Limb (tissue), 2 donors: ENCODE measurements at regions not wholly inside any gene's neighbourhood (a gene's known extent, or its start where the extent isn't known, plus 50 kb on each side); places are given as distances from the start of the nearest gene placed in this dataset.
"Not testable (repeated sequence)": the region's sequence is repeated elsewhere in the genome, so short reads cannot be mapped to it uniquely, and the experiment has no call there.

Source experiments
- DNase-seq, 2 donors: peaks; one replicate each; pipeline ENCODE4 v3.0.0-alpha.2; 2016; ENCODE audit errors: extremely low spot score in 2 of 2

DNA sequence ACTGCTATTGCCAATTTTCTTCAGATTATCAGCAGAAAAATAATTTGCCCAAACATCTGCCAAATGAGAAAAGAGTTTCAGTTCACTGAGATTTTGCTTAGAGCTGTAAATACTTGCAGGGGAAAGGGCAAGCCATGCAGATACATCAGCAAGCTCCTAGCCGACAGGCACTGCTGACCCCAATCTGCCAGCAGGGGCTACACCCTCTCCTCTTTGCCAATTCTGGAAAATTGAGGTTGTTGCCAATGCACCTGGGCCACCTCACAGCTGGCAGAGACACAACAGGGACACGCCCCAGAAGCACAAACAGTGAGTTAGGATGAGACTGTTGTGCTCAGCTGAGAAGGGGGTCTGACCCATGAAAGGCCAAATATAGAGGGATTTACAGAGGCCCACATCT, 129.5 kb upstream of the MYO3A start:
- no peak for DNase-seq

DNA sequence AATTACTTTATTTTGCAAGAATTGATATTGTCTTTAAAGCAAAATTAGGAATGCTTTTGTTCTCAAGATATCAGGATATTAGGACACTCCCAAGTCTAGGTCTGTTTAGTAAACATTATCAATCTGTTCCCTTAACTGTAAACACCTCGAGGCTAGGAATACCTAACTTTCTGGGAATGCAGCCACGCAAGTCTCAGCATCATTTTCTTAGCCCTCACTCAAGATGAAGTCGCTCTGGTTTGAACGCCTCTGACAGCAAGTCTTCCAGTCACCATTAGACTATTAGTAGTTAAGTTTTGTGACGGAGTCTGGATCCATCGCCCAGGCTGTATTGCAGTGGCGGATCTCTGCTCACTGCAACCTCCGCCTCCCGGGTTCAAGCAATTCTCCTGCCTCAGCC, 128.0 kb upstream of the MYO3A start:
- no peak for DNase-seq

DNA sequence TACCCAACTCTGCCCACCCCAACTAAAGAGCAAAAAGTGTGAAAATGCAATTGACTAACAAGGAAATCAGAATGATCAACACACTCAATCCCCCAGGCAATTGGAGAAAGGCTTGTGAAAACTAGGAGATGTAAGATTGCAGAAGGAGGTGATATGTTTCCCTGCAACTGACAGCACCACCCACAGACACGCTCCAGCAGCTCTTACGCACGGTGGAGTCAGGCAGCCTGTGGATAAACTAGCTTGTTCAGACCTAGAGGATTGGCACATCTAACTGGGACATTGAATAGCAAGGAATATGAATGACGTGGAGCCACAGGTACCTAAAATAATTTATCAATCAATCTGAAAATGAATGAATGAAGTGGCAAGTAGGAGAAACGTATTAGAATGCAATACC, 125.7 kb upstream of the MYO3A start:
- no peak for DNase-seq

DNA sequence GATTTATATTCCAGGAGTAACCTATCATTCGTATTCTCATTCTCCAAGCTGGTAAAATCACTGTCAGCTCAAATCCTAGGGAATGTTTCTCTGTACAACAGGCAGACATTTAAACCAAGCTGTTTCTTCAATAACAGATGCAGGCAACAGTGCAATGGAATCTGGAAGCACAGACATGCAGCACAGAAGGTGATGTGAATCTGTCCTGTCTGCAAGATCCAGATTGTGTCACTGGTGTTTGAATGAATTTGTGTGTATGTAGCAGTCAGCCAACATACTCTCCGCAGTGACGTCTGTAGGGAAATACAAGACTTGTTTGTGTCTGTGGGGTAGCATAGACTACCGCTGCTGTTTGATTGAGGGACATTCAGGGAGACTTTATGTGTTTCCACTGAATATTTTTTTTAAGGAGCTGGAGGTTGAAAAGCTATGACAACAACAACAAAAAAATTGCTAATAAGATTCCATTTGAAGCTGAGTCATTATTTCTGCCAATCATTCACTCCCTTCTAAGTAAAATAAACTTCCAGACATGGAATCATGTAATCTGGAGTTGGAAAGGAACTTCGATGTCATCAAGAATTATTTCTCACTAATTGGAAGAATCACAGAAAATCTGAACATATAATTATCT, 122.9 kb upstream of the MYO3A start:
- no peak for DNase-seq

DNA sequence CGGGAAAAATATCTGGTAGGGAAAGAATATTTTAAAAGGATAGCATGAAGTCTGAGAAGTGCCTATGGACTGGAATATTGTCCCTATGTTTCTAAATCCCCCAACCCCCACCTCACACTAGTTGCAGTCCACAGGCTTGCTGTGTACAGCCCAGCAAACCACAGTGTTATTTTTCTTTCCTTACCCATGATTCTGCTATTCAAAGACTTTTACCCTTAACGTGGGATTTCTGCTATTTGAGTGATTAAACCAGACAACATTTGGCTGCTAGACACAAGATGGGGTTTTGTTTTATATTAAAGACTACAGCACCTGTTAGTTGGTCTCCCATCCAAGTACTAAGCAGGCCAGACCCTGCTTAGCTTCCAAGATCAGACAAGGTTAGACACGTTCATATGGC, 120.5 kb upstream of the MYO3A start:
- no peak for DNase-seq

DNA sequence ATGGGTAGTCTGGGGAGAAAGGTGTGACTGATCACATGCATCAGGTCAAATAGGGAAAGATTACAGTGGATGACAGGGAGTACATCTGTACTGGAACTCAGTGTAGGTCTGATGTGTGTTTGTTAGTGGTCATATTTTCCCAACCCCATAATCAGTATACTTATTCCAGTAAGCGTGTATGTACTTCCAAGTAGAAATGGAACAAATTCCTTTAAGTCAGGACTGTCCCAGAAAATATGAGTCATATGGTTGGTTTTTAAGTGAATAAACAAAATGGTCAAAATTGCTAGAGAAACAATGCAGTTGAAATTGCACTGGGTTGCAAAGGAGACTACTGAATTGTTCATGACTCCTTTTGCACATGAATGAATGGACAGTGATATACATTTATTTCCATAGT, 118.8 kb upstream of the MYO3A start:
- no peak for DNase-seq

DNA sequence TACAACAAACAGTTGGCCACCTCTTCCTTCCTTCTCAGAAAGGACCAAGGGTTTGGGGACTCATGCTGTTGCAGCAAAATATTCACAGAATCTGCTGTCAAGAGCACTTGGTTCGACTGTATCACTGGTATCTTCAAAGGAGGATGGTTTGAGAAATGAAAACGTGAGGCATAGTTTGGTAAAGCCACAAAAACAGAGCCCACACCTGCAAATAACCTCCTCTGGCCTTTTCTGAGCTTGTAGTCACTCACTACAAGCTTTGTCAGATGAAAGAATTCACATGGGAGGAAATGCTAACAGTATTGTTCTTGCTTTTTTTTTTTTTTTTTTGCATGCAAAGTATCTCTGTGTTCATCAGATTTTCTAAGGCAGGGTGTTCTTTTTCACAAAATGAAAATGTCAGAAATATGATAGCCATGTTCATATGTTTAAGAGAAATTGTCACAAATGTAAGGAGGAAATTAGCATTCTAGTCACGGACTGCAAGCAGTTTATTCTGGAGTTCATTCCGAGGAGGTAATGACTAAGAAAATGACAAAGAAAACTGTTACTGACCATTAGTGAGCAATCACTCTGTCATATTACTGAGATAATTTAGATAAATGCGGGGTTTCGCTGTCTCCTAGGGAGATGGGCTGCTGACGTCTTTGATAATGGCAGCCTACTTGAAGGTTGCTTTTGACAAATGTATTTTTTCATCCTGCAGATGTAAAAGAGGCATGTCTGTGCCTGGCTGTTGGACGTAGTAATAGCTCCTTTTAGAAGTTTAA, 117.8 kb upstream of the MYO3A start:
- no peak for DNase-seq

DNA sequence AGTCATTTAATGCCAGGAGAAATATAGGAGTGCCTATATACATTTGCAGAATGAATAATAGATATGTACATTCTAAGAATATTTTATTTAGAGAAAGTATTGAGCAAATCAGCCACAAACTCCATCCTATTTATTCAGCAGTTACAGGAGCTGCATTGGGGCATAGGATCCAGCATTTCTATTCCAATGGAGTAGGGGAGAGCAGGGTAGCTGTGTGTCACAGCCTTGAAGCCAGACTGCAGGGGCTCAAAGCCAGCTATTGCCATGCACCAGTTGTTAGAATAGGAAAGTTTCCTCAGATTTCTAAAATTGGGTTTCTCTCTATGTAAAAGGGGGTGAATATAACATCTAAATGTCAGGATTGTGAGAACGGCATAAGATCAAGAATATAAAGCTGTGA, 116.8 kb upstream of the MYO3A start:
- no peak for DNase-seq

DNA sequence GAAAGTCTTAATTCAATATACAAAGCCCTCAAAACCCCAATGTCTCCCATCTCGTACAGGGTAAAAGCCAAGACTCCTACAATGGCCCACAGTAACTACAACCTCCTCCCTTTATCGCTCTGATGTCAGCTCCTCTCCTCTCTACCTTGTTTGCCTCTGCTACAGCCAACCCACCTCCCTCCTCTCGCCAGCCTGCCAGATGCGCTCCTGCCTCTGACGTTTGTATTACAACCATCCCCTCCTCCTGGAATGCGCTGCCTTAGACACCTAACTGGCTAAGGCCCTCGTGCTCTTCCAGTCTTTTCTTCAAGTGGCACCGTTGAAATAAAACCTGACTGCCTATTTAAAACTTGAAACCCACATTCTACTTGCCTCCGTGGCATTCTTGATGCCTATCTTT, 115.3 kb upstream of the MYO3A start:
- DNase-seq = no peak

DNA sequence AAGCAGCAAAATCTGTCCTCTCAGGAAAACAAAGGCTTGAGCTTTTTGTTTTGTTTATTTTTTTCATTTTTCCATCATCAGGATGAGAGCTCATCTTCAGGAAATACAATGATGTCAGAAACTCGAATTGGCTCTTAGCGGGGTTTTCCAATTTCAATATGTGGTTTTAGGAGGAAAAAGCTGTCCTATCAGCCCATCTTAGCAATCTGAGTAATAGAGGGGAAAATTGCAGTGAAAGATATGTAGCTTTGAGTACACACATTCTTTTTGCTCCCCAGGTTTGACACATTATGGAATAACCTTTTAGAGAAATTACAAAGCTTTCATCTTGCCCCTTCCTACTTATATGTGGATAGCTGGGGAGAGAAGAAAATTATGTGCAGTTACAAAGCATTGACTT, 113.6 kb upstream of the MYO3A start:
- DNase-seq = no peak

DNA sequence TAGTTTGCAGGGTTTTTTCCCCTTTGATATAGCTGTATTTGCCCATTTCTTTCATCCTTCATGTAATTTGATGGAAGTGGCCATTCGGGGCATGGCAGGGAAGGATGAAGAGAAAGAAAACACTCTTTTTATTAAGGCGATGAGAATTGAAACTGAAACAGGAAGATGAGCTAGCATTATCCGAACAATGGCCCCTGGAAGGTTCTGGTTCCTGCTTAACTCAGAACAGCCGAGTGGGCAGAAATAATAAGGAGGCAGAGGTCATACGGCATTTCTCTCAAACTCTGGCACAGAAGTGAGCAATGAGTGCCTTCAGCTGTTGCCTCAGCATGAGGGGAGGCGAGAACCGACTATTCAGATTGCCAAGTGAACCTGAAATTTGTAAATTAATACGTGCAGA, 113.2 kb upstream of the MYO3A start:
- no peak for DNase-seq

DNA sequence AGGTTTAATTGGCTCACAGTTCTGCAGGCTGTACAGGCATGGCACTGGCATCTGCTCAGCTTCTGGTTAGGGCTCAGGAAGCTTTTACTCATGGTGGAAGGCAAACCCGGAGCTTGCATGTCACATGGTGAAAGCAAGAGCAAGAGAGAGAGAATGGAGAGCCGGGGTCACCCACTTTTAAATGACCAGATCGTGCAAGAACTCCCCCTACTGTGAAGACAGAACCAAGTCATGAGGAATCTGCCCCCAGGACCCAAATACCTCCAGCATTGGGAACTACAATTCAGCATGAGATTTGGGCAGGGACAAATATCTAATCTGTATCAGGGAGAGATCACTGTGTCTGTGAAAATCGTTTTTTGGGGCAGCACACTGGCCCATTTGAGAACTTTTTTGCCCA, 110.0 kb upstream of the MYO3A start:
- no peak for DNase-seq

DNA sequence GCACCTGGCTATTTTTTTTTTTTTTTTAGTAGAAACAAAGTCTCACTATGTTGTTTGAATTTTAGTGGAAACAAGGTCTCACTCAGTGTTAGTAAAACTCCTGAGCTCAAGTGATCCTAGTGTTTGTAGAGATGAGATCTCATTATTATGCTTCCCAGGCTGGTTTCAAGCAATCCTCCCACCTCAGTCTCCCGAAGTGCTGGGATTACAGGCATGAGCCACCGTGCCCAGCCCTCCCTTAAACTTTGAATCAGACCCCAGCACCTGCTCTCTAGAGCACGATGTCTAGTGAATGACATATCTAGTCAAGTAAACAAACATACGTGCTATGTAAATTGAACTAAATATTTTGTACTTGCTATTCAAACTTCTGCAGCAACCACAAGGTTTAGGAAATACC, 105.6 kb upstream of the MYO3A start:
- no peak for DNase-seq

DNA sequence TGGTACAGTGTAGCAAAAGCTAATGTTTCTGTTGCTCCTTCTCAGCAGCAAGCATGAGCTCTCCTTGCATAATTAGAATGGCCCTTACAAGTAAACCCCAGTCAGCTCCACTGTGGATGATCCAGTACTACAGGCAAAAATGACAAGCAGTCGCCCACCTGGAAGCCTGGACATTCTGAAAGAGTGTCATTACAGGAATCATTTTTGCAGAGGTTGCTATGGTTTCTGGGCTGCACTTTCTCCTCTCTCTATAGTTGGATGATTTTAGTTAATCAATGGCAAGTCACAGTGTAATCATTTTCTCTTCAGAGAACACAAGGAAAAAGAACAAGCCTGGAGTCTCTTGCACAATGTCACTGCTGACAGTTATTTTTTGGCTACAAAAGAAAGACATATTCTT, 102.9 kb upstream of the MYO3A start:
- DNase-seq = no peak

DNA sequence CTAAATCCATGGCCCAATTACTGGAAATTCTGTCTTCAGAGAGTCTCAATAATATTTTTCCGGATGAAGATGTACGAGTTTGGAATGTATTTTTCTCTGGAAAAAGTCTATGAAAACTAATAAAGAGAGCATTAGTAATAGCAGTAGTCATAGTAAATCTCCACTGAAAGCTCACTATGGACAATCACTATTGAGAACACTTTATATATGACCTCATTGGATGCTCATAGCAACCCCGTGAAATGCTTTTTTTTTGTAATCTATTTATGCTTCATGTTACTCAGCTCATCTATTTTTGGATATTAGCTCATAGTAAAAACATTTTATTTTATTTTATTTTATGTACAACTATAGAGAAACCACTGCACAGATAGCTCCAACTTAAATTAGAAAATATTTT, 94.3 kb upstream of the MYO3A start:
- peak in 1 of 2 donors; percentile 18 for DNase-seq

DNA sequence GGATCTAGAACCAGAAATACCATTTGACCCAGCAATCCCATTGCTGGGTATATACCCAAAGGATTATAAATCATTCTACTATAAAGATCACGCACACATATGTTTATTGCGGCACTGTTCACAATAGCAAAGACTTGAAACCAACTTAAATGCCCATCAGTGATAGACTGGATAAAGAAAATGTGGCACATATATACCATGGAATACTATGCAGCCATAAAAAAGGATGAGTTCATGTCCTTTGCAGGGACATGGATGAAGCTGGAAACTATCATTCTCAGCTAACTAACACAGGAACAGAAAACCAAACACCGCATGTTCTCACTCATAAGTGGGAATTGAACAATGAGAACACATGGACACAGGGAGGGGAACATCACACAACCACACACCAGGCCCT, 93.2 kb upstream of the MYO3A start:
- not testable (repeated sequence) for DNase-seq

DNA sequence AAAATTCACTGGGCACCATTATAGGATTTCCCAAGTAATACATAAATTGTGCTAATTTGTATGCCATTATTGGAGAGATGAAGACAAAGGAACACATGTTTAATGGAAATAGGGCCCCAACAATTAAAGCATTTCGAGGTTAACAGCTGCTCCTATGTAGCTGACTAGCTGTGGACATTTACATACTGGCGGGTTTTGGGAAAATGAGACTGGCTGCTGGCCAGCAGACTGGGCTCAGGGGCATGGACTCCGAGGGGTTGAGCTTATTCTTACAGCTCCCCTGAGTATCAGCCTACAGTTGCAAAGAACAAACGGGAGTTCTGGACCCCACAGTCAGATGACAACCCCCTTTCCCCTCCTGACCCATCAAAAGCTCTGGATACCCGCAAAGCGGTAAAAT, 91.9 kb upstream of the MYO3A start:
- peak in 1 of 2 donors; percentile 39 for DNase-seq

DNA sequence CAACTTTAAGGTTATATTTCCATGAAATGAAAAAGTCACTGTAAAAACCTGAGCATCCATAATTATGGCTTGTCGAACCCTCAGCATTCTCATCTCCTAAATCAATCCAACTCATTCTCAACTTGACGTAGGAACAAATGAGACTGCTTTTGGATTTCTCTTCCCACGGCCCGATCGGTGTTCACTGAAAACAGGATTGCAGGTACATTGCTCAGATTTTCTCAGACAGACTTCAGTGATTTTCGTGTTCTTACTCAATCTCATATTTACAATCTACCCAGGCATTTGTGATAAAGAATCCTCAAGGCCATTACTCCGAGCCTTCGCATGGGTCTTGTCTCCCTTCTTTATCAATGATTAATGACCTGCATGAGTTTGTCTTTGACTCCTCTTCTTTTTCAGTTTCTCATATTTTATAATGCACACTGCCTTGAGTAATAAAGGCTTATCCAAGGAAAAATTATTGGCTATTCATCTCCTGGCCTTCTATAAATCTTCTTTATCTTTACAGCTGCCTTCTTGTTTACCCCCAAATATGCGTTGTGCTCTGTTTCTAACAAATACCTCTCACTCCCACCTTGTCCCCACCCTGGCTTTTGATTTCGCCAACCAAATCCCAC, 90.4 kb upstream of the MYO3A start:
- DNase-seq = no peak

DNA sequence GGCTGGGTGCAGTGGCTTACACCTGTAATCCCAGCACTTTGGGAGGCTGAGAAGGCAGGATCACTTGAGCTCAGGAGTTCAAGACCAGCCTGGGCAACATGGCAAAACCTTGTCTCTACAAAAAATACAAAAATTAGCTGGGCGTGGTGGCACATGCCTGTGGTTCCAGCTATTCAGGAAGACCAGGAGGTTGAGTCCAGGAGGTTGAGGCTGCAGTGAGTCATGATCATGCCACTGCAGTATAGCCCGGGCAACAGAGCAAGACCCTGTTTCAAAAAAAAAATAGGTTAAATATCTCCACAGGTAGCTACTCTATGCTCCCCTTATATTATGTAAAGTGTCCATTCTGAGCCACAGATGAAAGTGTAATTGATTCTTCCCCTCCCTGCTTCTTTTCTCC, 89.3 kb upstream of the MYO3A start:
- not testable (repeated sequence) for DNase-seq

DNA sequence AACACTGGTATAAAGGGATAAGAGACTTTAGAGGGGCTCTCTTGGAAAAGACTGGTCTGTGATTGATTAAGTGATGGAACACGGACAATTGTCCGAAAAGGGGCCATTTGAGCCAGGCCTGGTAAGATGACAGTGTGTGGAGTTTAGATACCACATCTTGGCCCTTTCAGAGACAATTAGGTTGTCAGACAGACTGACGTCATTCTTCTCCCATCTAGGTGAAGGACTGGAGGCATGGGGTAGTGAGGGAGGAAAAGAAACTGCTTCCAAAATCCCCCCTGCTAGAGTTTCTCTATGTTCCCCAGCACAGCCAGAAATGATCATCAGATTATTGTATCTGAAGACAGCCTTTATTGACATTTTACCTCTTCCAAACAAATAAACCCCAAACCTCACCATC, 84.8 kb upstream of the MYO3A start:
- no peak for DNase-seq

DNA sequence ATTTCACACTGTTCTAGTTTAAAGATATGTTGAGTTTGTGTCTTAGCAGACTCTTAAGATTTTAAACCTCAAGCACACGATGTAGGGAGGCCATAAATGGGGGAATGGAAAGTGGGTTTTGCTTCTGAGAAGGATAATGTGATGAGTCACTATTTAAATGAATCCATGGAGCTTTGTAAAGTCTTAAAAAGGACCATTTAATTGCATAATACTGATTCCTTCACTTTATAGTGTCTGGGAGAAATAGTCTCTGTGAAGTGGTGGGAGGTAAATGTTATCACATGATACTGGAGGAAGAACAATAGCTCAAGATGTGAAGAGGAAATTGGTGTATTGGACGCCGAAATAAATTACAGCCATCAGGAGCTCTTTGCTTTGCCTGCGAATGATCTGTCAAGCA, 84.0 kb upstream of the MYO3A start:
- no peak for DNase-seq

DNA sequence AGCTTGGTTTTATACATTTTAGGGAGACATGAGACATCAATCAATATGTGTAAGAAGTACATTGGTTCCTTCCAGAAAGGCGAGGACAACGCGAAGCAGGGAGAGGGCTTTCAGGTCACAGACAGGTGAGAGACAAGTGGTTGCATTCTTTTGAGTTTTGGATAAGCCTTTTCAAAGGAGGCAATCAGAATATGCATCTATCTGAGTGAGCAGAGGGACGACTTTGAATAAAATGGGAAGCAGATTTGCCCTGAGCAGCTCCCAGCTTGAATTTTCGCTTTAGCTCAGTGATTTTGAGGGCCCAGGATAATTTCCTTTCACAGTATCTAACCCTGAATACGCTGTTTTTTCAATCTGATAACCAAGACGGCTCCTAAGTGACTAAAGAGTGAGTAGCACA, 82.5 kb upstream of the MYO3A start:
- no peak for DNase-seq

DNA sequence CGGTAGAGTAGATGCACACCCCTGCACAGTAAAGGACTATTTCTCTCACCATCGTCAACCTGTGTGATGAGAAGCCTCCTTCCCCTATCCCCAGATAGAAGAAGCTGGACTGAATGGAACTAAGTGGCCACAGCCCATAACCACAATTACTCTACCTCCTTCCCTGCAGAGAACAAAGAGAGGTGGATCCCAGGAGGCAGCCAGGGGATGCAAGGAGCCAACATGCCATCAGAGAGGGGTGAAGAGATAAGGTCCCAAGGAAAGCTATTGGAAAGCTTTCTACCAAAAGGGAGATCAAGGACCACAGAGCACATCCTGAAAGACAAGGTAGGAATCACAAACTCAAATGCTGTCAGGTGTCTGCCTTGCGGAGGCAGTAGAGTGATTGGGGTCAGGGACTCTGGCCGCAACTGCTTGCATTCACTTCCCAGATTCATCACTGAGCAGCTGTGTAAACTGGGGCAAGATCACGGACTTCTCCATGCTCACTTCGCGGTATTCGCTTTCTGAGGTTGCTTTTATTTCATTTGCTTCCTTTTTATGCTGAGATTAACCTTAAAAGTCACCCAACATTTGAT, 81.6 kb upstream of the MYO3A start:
- DNase-seq = no peak
